Fibroblast of mammary gland (primary cell): ENCODE measurements at regions not wholly inside any gene's neighbourhood (a gene's known extent, or its start where the extent isn't known, plus 50 kb on each side); places are given as distances from the start of the nearest gene placed in this dataset.
"Not testable (repeated sequence)": the region's sequence is repeated elsewhere in the genome, so short reads cannot be mapped to it uniquely, and the experiment has no call there.

ENCODE experiments used
- DNase-seq: peaks from one replicate; pipeline ENCODE4 v3.0.0-alpha.2; 2010; ENCODE audit warnings: low read depth
- H3K4me3 ChIP-seq: 2 replicates; pipeline ENCODE4 v1.5.1; 2011; ENCODE audit warnings: low read depth, mild to moderate bottlenecking, low read length, moderate library complexity; ENCODE audit not compliant: control insufficient read depth

DNA sequence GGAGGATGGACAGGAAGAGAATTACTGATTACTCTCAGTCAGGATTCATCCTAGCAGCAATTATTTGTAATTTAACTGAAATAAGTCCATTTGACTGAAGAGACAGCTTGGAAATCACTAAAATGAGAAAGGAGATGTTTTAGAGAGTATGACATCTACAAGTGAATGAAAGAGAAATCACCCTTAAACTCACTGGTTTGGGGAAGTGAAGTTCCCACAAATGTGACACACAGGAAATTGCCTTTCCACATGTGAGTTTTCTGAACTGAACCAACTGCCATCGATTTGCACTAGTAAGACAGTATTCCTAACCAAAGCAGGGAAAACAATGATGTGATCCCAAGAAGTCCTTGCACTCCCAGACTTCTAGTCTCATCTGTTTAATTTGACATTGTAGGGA lies 110.3 kb downstream of the FAM72B start:
- H3K4me3 ChIP-seq, DNase-seq: not testable (repeated sequence)

DNA sequence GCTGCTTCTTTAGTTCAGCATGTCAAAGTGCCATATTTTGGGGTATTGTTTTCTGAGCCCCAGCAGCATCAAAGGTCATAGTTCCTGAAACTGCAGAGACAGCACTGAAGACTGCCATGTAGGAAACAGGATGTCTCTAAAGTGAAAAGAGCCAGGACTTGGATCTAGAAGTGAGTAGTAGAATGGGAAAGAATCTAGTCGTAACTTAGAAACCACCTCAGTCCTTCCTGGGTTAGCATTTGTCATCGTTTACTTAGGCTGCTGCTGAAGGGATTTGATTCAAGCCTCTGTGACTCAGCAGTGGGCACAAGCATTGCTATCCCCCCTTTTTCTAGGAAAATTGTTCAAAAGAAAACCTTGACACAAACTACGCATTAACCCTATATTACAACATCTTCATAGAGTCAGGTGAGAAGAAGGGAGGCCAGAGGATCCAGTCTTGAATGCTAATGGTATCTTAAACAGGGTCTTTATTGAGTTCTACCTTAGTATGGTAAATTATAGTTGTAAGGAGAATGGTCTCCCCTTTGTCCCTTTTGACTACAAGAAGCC lies 108.8 kb downstream of the FAM72B start:
- H3K4me3 ChIP-seq, DNase-seq: not testable (repeated sequence)

DNA sequence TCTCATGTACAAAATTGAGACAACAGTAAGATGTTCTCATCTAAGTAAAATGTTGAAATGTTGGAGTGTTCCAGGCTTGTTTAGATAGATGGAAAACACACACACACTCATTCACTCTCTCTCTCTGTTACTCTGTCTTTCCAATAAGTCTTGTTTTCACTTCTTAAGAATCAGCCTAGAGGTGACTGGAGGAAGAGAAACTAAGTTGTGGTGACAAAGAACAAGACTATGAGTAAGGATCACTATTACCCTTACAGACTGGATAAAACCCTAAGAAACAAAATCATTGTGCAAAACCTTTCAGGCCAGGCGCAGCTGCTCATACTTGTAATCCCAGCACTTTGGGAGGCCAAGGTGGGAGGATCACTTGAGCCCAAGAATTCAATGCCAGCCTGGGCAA lies 107.5 kb downstream of the FAM72B start:
- not testable (repeated sequence) for H3K4me3 ChIP-seq, DNase-seq

DNA sequence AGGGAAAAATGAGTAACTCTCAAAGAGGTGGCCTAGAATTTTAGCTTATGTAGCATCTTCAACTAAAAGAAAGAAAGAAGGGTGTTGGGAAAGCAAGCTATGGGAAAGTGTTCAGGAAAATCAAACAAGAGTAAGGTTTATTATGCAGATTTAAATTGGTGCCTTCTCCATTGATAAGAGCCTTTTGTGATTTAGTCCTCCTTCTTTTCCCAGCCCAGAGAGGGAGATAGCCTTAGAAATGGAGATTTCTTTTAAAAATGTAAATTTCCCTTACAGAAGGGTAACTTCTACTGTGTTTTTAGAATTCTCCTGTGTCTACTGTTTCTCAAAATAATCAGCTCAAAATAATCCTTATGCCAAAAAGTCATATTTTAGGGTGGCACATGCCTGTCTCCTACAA lies 104.5 kb downstream of the FAM72B start:
- not testable (repeated sequence) for H3K4me3 ChIP-seq, DNase-seq

DNA sequence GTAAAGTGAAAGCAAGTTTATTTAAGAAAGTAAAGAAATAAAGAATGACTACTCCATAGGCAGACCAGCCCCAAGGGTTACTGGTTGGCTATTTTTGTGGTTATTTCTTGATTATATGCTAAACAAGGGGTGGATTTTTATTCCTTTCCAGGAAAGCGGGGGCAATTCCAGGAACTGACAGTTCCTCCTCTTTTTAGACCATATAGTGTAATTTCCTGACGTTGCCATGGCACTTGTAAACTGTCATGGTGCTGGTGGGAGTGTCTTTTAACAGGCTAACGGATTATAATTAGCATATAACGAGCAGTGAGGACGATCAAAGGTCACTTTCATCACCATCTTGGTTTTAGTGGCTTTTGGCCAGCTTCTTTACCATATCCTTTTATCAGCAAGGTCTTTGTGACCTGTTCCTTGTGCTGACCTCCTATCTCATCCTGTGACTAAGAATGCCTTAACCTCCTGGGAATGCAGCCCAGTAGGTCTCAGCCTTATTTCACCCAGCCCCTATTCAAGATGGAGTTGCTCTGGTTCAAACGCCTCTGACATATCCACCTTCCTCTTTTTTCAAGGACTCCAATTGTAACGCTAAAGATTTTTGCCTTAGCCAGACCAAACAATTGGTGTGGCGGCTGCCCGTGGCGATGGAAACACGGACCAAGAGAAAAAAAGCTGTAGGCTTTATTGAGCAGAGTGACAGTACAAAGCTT lies 103.8 kb downstream of the FAM72B start:
- not testable (repeated sequence) for DNase-seq

DNA sequence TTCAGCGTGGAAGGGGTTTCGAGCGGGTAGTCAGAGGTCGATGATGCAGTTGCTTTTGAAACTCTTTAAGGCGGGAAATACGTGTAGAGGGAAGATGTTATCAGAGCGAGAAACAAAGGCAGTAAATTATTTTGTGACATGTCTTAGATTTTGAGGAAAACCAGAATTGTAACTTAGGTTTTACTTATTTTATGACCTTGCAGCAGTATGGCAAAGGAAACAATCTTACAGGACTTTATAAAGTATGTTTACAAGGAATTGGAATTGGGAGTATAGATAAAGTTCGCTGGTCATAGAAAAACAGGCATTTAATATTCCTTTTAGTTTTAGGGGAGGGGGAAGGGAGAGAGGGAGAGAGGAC lies 103.3 kb downstream of the FAM72B start:
- H3K4me3 ChIP-seq, DNase-seq: not testable (repeated sequence)

More for the DNA sequence above, 103.8 kb downstream of the FAM72B start:
- H3K4me3 ChIP-seq: not testable (repeated sequence)

DNA sequence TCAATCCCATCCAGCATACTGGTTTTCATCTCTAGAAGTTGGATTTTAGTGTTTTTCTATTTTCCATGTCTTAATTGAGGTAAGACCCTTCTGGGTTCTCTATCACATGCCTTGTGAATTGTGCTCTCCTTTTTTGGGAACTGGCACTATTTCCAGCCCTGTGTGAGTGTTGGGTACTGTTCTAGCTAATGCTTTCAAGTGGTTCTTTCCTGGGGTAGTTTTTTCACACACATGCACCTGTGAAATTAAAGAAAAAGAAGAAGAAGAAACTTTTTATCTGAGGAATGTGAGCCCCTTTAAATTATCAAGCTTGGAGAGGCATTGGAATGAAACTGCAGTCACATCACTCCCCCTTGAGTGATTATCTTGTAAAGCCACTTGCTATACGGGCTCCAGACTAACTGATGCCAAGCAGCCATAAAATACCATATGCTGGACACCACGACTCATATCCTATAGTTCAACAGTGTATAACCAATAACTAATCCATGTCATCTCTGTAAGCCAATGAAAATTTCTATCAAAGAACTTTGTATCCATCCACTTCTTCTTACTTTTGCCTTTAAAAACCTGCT lies 102.4 kb downstream of the FAM72B start:
- not testable (repeated sequence) for H3K4me3 ChIP-seq, DNase-seq

DNA sequence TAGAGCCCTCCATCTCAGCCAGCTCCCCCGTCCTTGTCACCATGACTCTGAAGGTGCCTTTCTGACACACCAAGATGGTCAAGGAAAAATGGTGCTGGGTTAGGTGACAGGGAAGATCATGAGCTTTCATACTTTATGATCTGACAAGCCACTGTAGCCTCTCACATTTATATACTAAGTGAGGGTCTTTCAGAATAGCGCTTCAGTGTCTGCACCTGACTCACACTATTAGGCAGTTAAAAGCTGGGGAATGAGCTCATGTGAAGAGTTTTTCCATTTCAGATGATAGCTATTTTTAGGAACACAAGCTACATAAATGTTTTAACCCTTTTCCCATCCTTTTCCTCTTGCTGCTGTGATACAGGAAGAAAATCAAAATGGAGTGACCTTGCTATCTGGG lies 101.1 kb downstream of the FAM72B start:
- DNase-seq, H3K4me3 ChIP-seq: not testable (repeated sequence)

DNA sequence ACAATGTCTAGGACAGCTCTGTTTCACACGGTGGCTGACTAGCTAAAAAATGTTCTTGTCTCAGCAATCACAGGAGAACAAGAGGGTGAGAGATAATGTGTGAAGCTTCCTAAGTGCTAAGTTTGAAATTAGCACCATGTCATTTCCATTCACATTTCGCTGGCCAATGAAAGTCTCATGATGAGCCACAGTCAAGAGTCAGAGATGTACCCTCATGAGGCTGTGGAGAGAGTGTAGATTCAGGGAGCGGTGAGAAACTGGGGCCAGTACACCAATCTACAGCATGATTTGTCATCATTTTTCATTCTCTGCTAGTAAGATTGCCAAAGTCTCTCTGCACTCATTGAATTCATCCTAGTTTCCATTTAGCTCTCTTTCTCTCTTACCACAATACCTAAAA lies 97.9 kb downstream of the FAM72B start:
- DNase-seq, H3K4me3 ChIP-seq: not testable (repeated sequence)

DNA sequence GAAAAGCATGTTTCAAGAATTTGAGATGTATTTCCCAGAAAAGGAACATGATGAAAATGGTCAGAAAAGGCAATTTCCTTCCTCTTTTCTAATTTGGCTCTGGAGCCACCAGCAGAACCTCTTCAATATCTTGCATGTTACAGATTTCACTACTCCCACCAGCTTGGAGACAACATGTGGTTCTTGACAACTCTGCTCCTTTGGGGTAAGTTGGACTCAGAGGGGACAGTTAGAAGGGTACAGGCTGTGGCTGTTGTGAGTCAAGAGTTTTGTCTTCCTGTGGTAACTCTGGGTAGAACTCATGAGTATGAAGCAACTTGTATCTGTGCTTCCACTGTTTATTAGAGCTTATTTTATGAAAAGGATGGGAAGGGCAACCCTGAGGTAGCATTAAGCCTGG lies 96.9 kb downstream of the FAM72B start:
- DNase-seq, H3K4me3 ChIP-seq: not testable (repeated sequence)

DNA sequence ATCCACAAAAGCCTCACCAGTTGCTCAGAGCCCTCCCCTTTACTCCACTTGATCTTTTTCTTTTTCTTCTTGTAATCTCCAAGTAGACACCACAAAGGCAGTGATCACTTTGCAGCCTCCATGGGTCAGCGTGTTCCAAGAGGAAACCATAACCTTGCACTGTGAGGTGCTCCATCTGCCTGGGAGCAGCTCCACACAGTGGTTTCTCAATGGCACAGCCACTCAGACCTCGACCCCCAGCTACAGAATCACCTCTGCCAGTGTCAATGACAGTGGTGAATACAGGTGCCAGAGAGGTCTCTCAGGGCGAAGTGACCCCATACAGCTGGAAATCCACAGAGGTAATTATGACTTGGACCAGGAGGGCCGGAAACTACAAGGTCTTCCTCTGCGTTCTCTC lies 95.6 kb downstream of the FAM72B start:
- not testable (repeated sequence) for H3K4me3 ChIP-seq, DNase-seq

DNA sequence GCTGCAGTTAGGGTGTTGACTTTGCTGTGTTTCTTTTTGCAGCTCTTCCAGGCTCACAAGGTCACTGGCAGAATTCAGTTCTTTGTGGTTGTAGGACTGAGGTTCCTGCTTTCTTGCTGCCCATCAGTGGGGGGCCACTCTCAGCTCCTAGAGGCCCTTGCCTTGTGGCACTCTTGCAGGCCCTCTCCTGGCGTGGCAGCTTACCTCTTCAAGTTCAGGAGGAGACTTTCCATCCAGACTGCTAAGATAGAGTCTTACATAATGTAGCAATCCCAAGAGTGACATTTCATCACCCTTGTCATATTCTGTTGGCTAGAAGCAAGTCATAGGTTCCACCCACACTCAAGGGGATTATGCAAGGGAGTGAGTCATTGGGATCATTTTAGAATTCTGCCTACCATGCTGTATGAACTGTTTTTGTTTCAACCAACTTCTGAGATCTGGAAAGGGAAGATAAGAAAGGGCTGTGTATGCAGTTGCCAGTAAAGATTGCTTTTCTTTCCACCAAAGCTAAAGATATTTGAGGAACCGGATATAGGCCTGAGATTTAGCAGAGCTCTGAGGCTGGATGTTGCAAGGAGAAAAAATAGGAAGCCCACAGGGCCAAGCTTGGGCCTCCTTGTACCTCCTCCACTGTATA lies 91.7 kb downstream of the FAM72B start:
- DNase-seq: peak; percentile 4

DNA sequence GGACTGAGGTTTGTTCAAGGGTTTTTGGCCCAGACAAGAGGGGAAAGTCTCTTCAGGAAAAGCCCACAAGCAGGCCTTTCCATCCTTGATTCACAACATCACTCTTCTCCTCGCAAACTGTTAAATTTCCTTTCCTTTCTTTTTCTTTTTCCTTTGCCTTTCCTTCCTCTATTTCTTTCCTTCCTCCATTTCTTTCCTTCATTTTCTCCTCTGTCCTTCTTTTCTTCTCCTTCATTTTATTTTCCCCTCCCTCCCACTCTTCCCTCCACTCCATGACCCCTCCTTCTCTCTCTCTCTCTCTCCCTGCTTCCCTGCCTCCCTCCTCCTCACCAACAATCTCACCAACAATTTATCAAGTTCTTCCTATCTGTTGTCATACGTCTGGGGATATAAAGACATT lies 89.1 kb downstream of the FAM72B start:
- DNase-seq, H3K4me3 ChIP-seq: not testable (repeated sequence)

More for the DNA sequence above, 91.7 kb downstream of the FAM72B start:
- not testable (repeated sequence) for H3K4me3 ChIP-seq

DNA sequence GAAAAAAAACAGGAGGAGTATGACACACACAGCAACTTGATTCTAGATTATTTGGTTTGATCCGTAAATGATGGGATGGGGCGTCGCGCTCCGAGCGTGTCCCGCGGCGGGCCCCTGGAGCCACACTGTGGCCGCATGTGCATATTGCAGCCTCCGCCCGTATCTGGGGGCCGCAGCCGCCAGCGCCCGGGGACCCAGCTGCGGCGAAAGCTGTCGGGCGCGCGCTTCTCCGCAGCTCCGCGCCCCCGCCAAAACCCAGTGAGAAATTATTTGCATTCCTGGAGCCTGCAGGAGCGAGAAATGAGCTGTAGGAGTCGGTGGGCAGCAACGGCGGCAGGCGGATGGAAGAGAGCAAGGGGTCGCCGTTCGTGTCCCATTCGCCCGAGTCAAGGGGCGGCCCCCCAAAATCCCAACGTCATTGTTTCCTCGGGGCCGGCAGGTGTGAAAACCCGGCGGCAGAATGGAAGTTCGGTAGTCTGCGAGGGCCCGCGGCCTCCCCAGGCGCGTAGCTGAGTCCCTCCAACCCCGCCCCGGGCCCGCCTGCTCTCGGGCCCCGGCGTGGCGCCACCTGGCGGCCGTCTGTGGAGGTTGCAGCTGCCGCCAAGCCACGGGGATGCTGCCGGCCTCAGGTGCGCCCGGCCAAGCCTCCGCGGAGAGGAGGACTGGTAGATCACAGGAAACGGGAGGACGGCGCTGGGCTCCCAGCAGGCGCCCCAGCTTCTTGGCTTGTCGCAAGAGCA lies 86.8 kb downstream of the FAM72B start:
- DNase-seq: peak; percentile 27
- H3K4me3 ChIP-seq: not testable (repeated sequence)

DNA sequence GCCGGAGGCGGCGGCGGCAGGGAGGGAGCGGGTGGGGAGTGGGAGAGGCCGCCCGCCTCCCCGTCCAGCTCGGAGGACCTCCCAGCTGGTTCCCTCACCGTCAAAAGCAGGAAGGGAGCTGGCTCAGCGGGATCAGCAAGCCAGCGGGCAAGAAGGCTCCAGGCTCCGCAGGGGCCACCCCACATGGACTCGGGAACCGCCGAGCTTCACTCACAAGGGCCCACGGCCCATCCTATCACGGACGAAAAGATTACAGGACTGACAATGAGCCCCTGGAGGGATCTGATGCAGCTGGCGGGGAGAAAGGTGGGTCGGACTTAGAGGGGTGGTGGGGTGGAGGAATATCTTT lies 86.3 kb downstream of the FAM72B start:
- not testable (repeated sequence) for H3K4me3 ChIP-seq, DNase-seq

DNA sequence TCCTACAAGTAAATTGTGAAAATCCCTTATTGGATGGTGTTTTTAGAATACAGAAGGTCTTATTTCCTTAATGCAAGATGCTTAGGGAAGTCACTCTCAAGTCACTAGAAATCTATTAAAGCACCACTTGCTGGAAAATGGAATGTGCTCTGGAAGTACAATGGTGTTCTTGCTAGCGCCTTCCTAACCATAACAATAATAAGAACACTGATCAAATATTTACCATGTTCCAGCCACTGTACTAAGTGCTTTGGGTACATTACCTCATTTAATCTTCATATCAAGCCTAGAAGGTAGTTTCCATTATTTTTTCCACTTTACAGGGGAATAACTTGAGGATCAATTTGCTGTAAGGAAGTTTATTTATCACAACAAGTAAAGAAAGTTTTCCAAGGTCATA lies 75.1 kb downstream of the FAM72B start:
- DNase-seq, H3K4me3 ChIP-seq: not testable (repeated sequence)

DNA sequence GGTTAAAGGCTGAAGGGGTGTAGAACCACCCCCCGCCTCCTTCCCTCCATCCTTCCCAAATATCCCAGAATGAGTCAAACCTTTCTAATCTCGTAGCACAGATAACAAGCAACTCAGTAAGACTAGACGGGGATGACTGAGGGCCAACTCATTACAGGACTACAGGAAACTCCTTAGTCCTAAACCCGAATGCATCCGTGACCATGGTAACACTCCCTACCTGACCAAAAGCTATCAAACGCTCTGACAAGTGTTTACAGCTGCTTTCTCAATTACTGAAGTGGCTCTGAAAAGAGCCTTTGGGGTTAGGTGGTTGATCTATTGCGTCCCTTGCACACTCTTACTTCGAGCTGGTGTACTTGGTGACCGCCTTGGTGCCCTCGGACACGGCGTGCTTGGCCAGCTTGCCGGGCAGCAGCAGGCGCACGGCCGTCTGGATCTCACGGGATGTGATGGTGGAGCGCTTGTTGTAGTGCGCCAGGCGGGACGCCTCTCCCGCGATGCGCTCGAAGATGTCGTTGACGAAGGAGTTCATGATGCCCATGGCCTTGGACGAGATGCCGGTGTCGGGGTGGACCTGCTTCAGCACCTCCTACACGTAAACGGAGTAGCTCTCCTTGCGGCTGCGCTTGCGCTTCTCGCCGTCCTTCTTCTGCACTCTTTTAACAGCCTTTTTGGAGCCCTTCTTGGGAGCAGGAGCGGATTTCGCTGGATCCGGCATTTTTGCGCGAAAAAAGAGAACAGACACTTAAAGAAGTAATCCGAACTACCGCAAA lies 67.4 kb downstream of the FAM72B start:
- peak; percentile 7 for DNase-seq
- H3K4me3 ChIP-seq: peak overlapping the region; percentile 31

DNA sequence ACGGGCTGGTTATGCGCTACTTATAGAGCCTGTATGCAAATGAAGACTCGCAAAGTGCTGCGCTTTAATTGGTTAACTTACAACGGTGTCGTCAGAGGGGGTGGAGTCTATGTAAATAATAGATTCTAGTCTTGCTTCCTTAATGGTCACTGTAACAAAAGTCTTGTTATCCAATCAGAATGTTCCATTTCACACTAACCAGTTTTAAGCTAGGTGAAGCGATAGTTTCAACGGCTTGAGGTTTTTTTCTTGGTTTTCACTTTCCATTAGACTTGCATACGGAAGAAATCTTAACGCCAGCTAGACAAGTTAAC lies 66.9 kb downstream of the FAM72B start:
- peak overlapping the region; percentile 31 for H3K4me3 ChIP-seq
- not testable (repeated sequence) for DNase-seq
